Activated CD4-positive, alpha-beta T cell treated with anti-CD3 and anti-CD28 coated beads for 4 hours (primary cell): ENCODE measurements at regions not wholly inside any gene's neighbourhood (a gene's known extent, or its start where the extent isn't known, plus 50 kb on each side); places are given as distances from the start of the nearest gene placed in this dataset.

ENCODE experiments used
- DNase-seq, 2 donors: peaks; one replicate each; pipeline ENCODE4 v3.0.0-alpha.2; 2020

GRCh38 chr7:32428546-32428945, 61.6 kb downstream of the LSM5 start:
- no peak for DNase-seq

DNA sequence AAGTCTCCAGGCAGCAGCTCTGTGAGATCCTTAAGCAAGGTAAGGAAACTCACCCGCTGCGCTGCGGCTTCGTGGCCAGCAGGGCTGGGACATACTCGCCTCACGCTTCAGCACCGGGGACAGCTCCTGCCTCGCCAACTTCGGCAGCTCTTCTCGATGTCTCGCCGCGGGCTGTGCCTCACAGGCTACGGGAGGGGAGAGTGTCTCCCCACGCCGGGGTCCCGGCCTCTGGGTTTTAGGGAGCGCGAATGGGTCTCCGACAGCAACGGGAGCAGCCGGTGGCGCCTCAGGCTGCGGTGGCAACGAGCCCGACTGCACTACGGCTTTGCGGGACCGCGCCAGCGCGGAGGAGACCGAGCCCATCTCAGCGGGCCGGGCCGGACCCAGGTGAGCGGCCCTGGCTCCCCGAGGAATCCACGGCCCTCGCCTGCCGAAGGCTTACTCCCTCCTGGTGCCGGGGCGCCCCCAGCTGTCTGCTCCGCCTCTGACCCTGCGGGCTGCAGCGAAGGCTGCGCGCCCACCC, 62.4 kb downstream of the LSM5 start:
- DNase-seq, result peak; percentile 18 to 39

- no peak for DNase-seq
Observed at GRCh38 chr7:32416846-32417245, 73.3 kb downstream of the LSM5 start.

GRCh38 chr7:32415936-32416335, 74.2 kb downstream of the LSM5 start:
- DNase-seq, result no peak

DNA sequence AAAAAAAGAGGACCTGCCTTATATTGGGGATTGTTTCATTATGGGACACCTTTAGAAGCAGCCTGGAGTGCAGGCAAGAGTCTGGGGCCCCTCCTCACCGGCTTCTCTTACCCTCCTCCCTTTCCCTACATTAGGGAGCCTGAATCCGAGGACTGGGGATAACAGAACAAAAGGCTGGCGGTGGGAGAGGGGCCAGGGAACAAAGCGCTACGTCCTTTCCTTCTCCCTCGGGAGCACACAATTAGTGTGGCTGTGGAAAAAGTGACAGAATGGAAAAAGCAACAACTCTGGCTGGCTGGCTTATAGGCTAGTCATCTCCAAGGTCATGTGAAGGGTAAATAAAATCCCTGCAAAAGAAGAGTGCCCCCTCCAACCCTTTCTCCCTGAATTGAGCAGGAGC, 74.7 kb downstream of the LSM5 start:
- no peak for DNase-seq

DNA sequence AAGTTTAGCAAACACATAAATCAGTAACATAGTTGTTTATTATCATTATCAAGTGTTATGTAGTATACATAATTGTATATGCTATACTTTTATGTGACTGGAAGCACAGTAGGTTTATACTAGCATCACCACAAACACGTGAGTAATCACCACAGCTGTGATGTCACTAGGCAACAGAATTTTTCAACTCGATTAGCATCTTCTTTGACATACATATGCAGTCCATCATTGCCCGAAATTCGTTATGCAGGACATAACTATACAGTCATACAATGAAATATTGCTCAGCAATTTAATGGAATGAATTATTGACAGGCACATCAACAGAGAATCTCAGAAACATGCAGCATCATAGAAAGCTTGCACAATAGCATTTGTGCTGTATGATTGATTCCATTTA, 77.7 kb downstream of the LSM5 start:
- DNase-seq, result no peak

DNA sequence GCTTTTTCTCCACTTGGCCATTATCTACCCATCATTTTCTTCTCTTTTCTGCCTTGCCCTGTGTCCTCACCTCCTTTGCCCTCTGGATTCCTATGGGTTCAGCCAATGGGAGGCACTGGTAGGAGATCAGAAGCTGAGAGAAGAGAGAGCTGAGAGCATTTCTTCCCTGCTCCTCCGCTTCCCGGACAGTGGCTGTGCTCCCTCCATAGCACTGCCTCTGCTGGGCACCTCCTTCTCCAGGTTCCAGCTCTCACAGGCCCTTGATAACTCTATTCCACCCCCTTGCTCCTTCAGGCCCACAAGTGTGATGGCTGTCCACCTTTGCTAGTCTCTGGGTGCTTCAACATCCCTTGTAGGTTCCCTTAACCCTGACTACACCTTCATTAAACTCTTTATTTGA, 79.6 kb downstream of the LSM5 start:
- no peak for DNase-seq

DNA sequence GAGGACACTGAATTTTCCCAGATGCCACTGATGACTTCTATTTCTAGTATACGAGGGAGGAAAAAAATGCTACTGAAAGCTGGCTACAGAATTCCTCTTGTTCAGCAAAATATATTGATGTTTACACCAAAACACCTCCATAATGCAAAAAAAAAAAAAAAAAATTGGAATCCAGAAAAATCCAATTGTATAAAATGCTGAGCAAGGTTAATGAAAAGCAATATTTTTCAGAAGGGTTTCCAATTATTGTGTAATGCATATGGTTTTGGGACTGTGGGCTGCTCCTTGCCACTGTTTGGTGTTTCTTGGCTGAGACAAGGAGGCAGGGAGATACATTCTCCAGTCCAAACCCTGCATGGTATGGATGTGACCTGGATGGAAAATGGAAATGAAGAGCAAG, 83.8 kb downstream of the LSM5 start:
- DNase-seq, result no peak

DNA sequence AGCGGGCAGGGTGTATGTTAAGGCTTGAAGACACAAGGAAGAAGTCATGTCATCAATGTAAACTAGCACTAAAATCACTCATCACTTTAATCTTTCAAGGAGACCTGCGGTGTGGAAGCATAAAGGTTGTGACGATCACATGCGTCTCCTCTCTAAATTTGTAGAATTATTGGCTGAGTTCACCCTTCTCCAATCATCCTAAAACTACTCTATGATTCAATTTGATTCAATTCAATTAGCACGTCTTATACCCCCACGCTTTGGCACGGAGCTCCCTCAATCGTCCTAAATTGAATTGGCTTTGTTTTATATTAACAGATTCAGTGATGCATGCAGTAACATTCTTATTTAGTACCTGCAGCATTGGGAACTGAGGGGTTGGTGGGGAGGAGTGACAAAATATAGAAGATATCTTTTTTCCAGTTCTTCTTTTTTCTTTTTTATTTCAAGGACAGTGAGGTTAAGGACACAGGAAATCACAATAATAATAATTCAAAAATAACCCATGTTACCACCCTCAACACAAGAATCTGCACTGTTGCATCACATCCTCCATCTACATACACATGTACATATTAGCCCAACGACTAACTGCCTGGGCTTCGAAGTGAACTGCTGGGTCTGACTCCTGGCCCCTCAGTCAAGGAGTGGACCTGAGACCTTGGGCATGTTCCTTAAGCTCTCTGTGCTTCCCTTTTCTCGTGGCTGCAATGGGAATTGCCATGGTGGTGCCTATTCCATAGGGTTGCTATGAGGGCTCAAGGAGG, 86.5 kb downstream of the LSM5 start:
- DNase-seq, result no peak

- no peak for DNase-seq
Observed at GRCh38 chr7:32400676-32401075, 89.5 kb downstream of the LSM5 start.

DNA sequence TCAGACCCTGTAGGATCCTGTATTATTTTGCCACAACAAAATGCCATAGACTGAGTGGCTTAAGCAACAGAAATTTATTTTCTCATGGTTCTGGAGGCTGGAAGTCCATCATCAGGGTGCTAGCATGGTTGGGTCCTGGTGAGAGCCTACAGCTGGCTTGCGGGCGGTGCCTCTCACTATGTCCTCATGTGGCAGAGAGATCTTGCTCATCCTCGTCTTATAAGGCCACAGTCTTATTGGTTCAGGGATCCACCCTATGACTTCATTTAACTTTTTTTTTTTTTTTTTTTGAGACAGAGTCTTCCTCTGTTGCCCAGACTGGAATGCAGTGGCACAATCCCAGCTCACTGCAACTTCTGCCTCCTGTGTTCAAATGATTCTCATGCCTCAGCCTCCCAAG, 90.9 kb downstream of the LSM5 start:
- no peak for DNase-seq

DNA sequence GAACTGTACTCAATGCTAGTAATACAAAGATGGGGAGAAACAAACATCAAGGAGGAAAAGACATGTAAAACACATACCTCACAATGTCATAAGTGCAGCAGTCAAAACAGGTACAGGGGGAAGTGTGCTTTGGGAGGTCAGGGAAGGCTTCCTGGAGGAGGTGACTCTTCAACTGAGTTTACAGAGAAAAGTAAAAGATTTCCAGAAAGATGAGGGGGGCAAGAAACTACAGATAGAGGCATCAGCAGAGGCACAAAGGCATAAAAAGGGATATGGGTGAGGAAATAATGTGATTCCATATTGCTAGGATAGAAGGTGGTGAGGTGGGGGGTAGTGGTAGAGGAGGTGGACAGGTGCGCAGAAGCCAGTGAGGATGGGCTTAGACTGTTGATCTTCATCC, 95.0 kb downstream of the LSM5 start:
- no peak for DNase-seq

DNA sequence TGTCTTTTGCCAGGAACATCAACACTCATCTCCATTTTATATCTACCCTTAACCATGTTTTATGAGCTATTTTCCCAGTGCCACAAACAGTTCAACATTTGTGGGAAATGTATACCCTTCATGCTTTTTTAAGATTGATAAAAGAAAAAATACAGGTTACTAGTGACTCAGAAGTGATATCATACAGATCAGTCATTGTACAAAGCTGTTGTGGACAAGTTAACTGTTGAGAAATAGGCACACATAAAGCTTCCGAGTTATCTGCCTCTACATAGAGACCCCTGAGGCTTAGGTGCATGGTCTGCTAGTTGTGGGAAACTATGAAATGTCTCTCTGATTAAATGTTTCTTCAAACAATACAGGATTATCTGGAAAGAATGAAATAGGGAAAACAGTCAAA, 96.3 kb downstream of the LSM5 start:
- DNase-seq, result no peak

DNA sequence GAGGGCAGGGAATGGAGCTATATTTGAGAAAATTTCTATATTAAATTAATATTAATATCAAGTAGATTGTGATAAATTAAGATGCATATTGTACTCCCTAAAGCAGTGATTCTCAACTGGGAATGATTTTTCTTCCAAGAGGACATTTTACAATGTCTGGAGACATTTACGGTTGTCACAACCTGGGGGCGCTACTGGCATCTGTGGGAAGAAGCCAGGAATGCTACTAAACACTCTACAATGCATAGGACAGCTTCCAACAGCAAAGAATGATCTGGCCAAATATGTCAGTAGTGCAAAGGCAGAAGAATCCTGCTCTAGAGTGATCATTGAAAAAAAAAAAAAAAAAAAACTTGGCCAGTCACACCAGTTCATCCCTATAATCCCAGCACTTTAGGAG, 100.0 kb downstream of the LSM5 start:
- no peak for DNase-seq

DNA sequence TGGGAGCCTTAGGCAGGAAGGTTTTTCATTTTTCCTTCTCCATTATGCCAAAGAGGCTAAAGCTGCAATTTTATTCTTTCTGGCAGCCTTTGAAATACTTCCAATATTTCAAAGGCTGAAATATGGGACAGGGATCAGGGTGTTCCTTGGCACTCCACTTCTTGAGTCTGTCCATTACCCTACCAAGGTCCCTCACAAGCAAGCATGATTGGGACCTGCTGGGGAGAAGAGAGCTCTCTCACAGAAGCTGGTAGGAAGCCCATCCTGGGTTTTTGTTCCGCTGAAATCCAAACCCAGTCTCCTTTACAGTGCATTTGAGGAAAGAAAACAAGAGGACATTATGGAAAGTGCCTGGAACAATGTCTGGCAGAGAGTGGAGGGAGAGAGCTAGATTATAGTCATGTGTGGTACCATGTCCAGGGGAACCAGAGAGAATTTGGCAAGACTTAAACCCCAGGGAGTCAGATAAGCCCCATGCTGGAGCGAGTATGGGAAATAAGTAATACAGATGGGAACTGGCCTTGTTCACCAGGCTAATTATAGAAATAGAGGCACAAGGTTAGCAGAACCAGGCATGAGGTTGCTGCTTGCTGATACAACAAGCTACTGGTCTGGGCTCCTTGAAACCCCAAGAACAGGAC, 104.7 kb downstream of the LSM5 start:
- no peak for DNase-seq

DNA sequence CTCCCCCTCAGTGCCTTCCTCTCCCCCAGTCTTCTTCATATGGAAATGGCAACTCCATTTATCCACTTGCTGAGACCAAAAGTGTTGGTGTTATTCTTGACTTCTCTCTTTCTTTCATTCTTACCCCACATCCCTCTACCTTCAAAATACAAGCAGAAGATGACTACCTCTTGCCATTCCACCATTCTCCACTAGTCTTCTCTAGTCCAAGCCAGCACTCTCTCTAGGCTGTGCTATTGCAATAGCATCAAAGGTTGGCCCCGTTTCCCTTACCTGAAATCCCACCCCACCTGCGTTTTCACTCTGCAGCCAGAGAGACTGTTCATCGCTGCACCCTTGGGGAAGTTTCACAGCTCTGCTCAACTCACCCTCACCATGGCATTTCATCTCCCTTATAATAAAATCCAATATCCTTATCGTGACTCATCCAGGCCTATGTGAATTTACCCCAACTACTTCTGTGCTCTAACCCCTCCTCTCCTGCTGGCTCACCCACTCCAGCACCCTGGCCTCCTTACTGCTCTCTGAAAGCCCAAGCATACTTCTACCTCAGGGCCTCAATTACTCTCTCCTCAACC, 109.1 kb downstream of the LSM5 start:
- no peak for DNase-seq

DNA sequence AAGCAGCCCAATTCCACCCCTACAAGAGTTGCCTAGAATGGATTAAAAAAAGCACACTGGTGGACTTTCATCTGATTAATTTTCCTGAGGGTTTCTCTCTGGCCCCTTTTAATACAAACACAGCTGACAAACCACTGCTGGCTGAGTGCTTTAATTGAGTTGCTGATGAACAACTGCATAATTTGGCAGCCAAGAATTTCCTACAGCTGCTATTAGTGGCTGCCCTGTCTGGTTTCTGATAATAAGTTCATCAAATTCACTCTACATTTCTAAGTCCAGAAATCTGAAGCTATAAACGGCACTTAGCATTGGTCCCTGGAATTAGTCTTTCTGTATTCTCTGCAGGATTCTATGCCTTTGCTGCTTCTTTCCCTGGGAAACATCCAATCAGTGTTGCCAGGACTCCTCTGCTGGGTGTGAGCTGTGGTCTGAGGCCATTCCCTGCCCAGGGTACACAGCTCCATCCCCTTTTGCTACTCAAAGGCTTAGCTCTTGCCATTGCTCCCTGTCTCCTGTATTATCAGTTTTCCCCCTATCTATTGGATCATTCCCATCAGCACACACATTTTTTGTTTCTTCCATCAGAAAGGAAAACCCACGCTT, 110.6 kb downstream of the LSM5 start:
- DNase-seq, result no peak

GRCh38 chr7:32378988-32379387, 111.2 kb downstream of the LSM5 start:
- DNase-seq, result no peak

DNA sequence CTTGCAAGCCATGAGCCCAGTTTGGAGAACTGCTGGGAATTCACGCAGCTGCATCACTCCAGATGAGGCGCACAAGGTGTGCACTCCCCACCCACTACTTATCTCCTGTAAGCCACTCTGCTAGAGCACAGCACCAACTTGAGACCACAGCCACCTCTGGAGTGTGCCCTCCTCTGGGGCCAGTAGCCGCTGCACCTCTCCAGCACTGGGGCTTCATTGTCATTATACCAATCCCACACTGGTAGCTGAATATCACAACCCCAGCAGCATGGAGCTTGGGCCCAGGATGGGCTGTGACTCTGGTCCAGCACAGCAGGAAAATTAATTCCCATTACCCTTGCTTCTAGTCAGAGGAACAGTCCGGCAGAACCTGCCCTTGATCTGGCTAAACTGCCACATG, 125.6 kb downstream of the LSM5 start:
- no peak for DNase-seq

DNA sequence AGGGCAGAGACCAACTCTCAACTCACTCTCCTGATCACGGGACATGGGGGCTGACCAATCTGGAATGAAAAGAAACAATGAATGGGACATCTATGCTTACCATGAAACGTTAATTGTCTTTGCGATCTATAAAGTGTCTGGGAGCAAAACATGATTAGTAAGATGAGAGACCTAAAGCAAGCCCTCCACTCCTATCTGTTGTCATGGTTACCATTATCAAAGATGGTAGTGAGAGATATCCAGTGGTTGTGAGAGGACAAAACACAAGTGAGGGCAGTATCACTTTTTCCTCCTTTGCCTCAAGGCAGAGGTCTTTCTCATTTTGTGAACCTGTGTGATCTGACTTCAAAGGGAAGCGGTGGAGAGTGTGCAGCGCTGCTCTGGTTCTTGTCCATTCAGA, 130.1 kb downstream of the LSM5 start:
- no peak for DNase-seq

- no peak for DNase-seq
Observed at GRCh38 chr7:32357535-32358277, 132.5 kb downstream of the LSM5 start.

DNA sequence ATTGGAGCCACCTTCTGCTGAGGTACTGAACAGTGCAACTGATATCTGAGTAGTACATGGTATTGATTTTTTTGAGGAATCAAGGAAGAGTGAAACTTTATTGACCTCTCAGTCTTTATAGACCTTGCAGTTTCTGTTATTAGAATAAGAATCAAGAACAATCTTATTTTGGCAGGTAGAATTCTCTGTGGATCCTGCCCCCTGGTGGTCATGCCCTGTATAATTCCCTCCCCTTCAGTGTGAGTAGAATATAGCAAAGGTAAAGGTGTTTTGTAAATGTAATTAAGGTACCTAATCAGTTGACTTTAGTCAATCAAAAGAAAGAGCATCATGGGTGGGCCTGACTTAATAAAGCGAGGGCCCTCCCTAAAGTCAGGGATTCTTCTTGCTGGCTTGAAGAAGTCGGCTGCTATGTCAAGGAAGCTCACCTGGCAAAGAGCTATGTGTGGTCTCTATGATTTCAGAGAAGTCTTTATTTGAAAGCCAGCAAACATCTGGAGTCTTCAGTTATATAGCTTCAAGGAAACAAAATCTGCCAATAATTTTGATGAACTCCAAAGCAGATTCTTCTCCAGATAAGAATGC, 142.8 kb downstream of the LSM5 start:
- DNase-seq, result peak in 1 of 2 donors; percentile 1

DNA sequence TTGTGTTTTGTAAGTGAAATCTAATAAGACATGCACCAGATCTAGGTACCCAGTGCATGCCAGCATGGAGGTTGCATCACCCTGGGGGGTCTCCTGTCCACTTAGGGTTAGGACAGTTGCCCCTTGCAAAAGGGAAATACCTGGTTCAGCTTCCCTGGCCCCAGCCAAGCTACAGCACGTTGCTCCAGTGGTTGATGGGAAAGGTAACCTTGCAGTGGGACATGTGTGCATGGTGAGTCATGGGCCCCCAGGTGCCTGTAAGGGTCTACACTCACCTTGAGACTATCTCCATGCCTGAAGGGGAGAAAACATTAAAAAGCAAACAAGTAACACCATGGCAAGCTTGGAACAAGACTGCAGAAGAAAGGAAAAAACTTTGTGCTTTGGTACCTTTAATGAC, 143.9 kb downstream of the LSM5 start:
- no peak for DNase-seq
